Neural cell (in vitro differentiated cells): ENCODE measurements at regions not wholly inside any gene's neighbourhood (a gene's known extent, or its start where the extent isn't known, plus 50 kb on each side); places are given as distances from the start of the nearest gene placed in this dataset.

Experiments
- H2AFZ ChIP-seq: fragments of 200-600, 300-800 bp; sonication (generic), shearing (Covaris generic); 2 replicates; pipeline ENCODE4 v1.6.0; 2014; ENCODE audit warnings: low read depth, mild to moderate bottlenecking, antibody characterized with exemption, low read length, moderate library complexity
- H3F3A ChIP-seq: fragments of 200-600 bp; shearing (Covaris generic); 2 replicates; pipeline ENCODE4 v1.6.1; 2016; ENCODE audit warnings: mild to moderate bottlenecking, moderate library complexity, mixed read lengths, antibody characterized with exemption, low read length; ENCODE audit not compliant: insufficient read depth, poor library complexity, severe bottlenecking
- H3K27ac ChIP-seq: fragments of 200-600, 300-800 bp; sonication (generic), shearing (Covaris generic); 2 replicates; pipeline ENCODE4 v1.5.1; 2014; ENCODE audit warnings: mild to moderate bottlenecking, low read length, moderate library complexity
- H3K27me3 ChIP-seq: fragments of 300-800, 200-600 bp; sonication (generic), shearing (Covaris generic); 2 replicates; pipeline ENCODE4 v1.6.0; 2014; ENCODE audit warnings: mild to moderate bottlenecking, low read depth, low read length, moderate library complexity; ENCODE audit not compliant: insufficient read depth
- H3K36me3 ChIP-seq: fragments of 300-800, 200-600 bp; sonication (generic), shearing (Covaris generic); 2 replicates; pipeline ENCODE4 v1.5.1; 2014; ENCODE audit warnings: mild to moderate bottlenecking, antibody characterized with exemption, low read length, moderate library complexity; ENCODE audit not compliant: insufficient read depth
- H3K4me2 ChIP-seq: fragments of 300-800, 200-600 bp; sonication (generic), shearing (Covaris generic); 2 replicates; pipeline ENCODE4 v1.6.0; 2014; ENCODE audit warnings: mild to moderate bottlenecking, low read length
- H3K4me3 ChIP-seq: fragments of 300-800, 200-600 bp; sonication (generic), shearing (Covaris generic); 2 replicates; pipeline ENCODE4 v1.5.1; 2014; ENCODE audit warnings: mild to moderate bottlenecking, low read length, moderate library complexity
- H3K79me2 ChIP-seq: fragments of 200-600 bp; shearing (Covaris generic); replicated peaks from 2 replicates; pipeline ENCODE4 v1.6.0; 2014; ENCODE audit warnings: mild to moderate bottlenecking, low read length, moderate library complexity; ENCODE audit not compliant: insufficient read depth
- H3K9ac ChIP-seq: fragments of 300-800, 200-600 bp; sonication (generic), shearing (Covaris generic); 2 replicates; pipeline ENCODE4 v1.6.1; 2016; ENCODE audit warnings: mild to moderate bottlenecking, low read length, mixed read lengths
- H3K9me2 ChIP-seq: fragments of 200-600 bp; shearing (Covaris generic); 2 replicates; pipeline ENCODE4 v1.6.1; 2016; ENCODE audit warnings: mild to moderate bottlenecking, low read length, mixed read lengths; ENCODE audit not compliant: insufficient read depth
- H3K9me3 ChIP-seq: fragments of 200-600, 300-800 bp; sonication (generic), shearing (Covaris generic); 2 replicates; pipeline ENCODE4 v1.6.1; 2016; ENCODE audit warnings: mild to moderate bottlenecking, mixed run types, low read length, moderate library complexity, mixed read lengths
- H4K20me1 ChIP-seq: fragments of 200-600 bp; shearing (Covaris generic); 2 replicates; pipeline ENCODE4 v1.6.1; 2016; ENCODE audit warnings: mild to moderate bottlenecking, mixed run types; ENCODE audit not compliant: insufficient read depth
- EP300 ChIP-seq: fragments of 450-650 bp; conservative IDR thresholded peaks from 2 replicates; pipeline ENCODE4 v1.6.1; 2014; ENCODE audit warnings: antibody characterized with exemption, mild to moderate bottlenecking, moderate library complexity; ENCODE audit not compliant: poor library complexity, severe bottlenecking
- EZH2 ChIP-seq: fragments of 200-600, 300-800 bp; shearing (Covaris generic), sonication (generic); IDR thresholded peaks from 2 replicates; pipeline ENCODE4 v1.6.1; 2014; ENCODE audit warnings: antibody characterized with exemption, low read length, borderline replicate concordance, mild to moderate bottlenecking; ENCODE audit not compliant: insufficient read depth, poor library complexity, severe bottlenecking
- MXI1 ChIP-seq: fragments of 450-650 bp; conservative IDR thresholded peaks from 2 replicates; pipeline ENCODE4 v1.6.1; 2014; ENCODE audit warnings: antibody characterized with exemption, mild to moderate bottlenecking; ENCODE audit not compliant: poor library complexity, severe bottlenecking
- POLR2AphosphoS5 ChIP-seq: IDR thresholded peaks from 2 replicates; pipeline ENCODE4 v1.6.1; 2012
- RAD21 ChIP-seq: fragments of 450-650 bp; conservative IDR thresholded peaks from 2 replicates; pipeline ENCODE4 v1.6.1; 2014; ENCODE audit warnings: antibody characterized with exemption, mild to moderate bottlenecking, moderate library complexity
- SMC3 ChIP-seq: fragments of 450-650 bp; conservative IDR thresholded peaks from 2 replicates; pipeline ENCODE4 v1.6.1; 2014; ENCODE audit warnings: antibody characterized with exemption, mild to moderate bottlenecking, moderate library complexity; ENCODE audit not compliant: poor library complexity
- TAF1 ChIP-seq: IDR thresholded peaks from 2 replicates; pipeline ENCODE4 v1.6.1; 2012; ENCODE audit warnings: low read depth
- TF ChIP-seq, protein P1 (sequence below): fragments of 450-650 bp; IDR thresholded peaks from 2 replicates; pipeline ENCODE4 v1.5.1; 2014; ENCODE audit warnings: antibody characterized with exemption, mild to moderate bottlenecking, moderate library complexity; ENCODE audit not compliant: poor library complexity, severe bottlenecking
- TF ChIP-seq, protein P2 (sequence below): IDR thresholded peaks from 2 replicates; pipeline ENCODE4 v1.6.1; 2012; ENCODE audit warnings: borderline replicate concordance

DNA sequence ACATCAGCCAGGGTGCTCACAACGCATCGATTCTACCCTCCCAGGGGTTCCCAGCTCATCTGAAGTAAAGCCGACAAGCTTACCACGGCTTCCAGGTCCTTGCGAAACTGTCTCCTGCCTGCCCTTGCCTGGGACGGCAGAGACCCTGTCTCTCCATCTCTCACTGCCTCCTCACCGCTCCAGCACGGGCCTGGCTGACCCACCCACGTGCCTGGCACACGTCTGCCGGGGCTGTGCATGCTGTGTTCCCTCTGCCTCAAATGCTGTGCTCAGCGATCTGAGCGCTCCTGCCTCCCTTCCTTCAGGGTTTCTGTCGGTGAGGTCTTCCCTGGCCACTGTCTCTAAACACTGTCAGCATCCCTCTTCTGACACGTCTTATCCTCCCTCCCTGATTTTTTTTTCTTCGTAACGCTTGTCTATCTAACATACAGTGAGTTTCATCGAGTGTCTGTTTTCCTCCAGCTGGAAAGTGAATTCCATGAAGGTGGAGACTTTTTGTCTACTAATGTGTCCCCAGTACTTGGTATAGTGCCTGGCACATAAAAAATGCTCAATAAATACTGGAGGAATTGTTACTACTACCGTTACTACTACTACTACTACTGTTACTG, 208.4 kb downstream of the IRF8 start:
- H2AFZ ChIP-seq = no peak overlapping the region
- H3K79me2 ChIP-seq = no peaks in the 10 kb centered on the region
- H3K4me2 ChIP-seq = no peak overlapping the region
- peaks cover 3% of the 10 kb centered on the region for H3K9me3 ChIP-seq
- TF ChIP-seq TAF1 = no peak
- no peak for TF ChIP-seq EP300
- TF ChIP-seq, protein P1, sequence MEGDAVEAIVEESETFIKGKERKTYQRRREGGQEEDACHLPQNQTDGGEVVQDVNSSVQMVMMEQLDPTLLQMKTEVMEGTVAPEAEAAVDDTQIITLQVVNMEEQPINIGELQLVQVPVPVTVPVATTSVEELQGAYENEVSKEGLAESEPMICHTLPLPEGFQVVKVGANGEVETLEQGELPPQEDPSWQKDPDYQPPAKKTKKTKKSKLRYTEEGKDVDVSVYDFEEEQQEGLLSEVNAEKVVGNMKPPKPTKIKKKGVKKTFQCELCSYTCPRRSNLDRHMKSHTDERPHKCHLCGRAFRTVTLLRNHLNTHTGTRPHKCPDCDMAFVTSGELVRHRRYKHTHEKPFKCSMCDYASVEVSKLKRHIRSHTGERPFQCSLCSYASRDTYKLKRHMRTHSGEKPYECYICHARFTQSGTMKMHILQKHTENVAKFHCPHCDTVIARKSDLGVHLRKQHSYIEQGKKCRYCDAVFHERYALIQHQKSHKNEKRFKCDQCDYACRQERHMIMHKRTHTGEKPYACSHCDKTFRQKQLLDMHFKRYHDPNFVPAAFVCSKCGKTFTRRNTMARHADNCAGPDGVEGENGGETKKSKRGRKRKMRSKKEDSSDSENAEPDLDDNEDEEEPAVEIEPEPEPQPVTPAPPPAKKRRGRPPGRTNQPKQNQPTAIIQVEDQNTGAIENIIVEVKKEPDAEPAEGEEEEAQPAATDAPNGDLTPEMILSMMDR = no peak
- TF ChIP-seq MXI1 = no peak
- TF ChIP-seq POLR2AphosphoS5 = no peak
- TF ChIP-seq, protein P2, sequence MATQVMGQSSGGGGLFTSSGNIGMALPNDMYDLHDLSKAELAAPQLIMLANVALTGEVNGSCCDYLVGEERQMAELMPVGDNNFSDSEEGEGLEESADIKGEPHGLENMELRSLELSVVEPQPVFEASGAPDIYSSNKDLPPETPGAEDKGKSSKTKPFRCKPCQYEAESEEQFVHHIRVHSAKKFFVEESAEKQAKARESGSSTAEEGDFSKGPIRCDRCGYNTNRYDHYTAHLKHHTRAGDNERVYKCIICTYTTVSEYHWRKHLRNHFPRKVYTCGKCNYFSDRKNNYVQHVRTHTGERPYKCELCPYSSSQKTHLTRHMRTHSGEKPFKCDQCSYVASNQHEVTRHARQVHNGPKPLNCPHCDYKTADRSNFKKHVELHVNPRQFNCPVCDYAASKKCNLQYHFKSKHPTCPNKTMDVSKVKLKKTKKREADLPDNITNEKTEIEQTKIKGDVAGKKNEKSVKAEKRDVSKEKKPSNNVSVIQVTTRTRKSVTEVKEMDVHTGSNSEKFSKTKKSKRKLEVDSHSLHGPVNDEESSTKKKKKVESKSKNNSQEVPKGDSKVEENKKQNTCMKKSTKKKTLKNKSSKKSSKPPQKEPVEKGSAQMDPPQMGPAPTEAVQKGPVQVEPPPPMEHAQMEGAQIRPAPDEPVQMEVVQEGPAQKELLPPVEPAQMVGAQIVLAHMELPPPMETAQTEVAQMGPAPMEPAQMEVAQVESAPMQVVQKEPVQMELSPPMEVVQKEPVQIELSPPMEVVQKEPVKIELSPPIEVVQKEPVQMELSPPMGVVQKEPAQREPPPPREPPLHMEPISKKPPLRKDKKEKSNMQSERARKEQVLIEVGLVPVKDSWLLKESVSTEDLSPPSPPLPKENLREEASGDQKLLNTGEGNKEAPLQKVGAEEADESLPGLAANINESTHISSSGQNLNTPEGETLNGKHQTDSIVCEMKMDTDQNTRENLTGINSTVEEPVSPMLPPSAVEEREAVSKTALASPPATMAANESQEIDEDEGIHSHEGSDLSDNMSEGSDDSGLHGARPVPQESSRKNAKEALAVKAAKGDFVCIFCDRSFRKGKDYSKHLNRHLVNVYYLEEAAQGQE = no peak
- no peak for TF ChIP-seq RAD21
- no peaks in the 10 kb centered on the region for H3K27me3 ChIP-seq
- no peaks in the 10 kb centered on the region for H3F3A ChIP-seq
- H3K27ac ChIP-seq = no peak overlapping the region
- H4K20me1 ChIP-seq = no peaks in the 10 kb centered on the region
- no peaks in the 10 kb centered on the region for H3K36me3 ChIP-seq
- H3K4me3 ChIP-seq = no peak overlapping the region
- H3K9ac ChIP-seq = no peak overlapping the region
- H3K9me2 ChIP-seq = no peaks in the 10 kb centered on the region

DNA sequence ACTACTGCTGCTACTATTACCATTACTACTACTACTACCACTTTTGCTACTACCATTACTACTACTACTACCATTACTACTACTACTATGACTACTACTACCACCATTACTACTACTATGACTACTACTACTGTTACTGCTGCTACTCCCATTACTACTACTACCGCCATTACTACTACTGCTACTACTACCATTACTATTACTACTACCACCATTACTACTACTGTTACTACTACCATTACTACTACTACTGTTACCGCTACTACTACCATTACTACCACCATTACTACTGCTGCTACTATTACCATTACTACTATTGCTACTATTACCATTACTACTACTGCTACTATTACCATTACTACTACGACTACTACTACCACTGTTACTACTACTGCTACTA, 209.1 kb downstream of the IRF8 start:
- no peaks in the 10 kb centered on the region for H3K9me2 ChIP-seq

More for the DNA sequence above, 209.1 kb downstream of the IRF8 start:
- Histone ChIP-seq H3K27me3 (no peaks in the 10 kb centered on the region), H2AFZ (no peak overlapping the region), H3F3A (no peaks in the 10 kb centered on the region), H3K79me2 (no peaks in the 10 kb centered on the region), H3K4me2 (no peak overlapping the region), H3K9me3 (peaks cover 3% of the 10 kb centered on the region), H4K20me1 (no peaks in the 10 kb centered on the region), H3K4me3 (no peak overlapping the region), H3K36me3 (no peaks in the 10 kb centered on the region), H3K9ac (no peak overlapping the region), H3K27ac (no peak overlapping the region)
- TF ChIP-seq EZH2 (no peak), SMC3 (no peak), TAF1 (no peak), POLR2AphosphoS5 (no peak), MXI1 (no peak), RAD21 (no peak), EP300 (no peak)
- TF ChIP-seq, protein P2 = no peak
- TF ChIP-seq, protein P1 = no peak
